Activated B cell treated with CpG ODN at 0.5 μM for 24 hours (primary cell): ENCODE measurements at regions not wholly inside any gene's neighbourhood (a gene's known extent, or its start where the extent isn't known, plus 50 kb on each side); places are given as distances from the start of the nearest gene placed in this dataset.

Source experiments
- ATAC-seq: fragments of 200-7000 bp; cut with Tn5 transposase; one replicate; pipeline ENCODE4 v1.10.0; 2021; ENCODE audit warnings: low read depth, mild to moderate bottlenecking, moderate library complexity
- CTCF ChIA-PET: fragments of 350-600 bp; sonication (Branson Sonifier 250); formaldehyde crosslinking; loops from one replicate; lab custom pipeline; 2021; ENCODE audit warnings: antibody characterized with exemption; lab: Charles Lee
- POLR2A ChIA-PET: fragments of 350-600 bp; sonication (Branson Sonifier 250); formaldehyde crosslinking; loops from one replicate; lab custom pipeline; 2021; ENCODE audit warnings: antibody characterized with exemption; lab: Charles Lee
- DNase-seq: peaks from one replicate; pipeline ENCODE4 v3.0.0; 2022
- H3K27ac Mint-ChIP-seq: one replicate; pipeline ENCODE4 v1.8.0; 2020; ENCODE audit warnings: mixed read lengths
- H3K27me3 Mint-ChIP-seq: one replicate; pipeline ENCODE4 v1.8.0; 2021; ENCODE audit warnings: mixed read lengths
- H3K36me3 Mint-ChIP-seq: one replicate; pipeline ENCODE4 v1.8.0; 2021; ENCODE audit warnings: low read depth, mixed read lengths
- H3K4me1 Mint-ChIP-seq: one replicate; pipeline ENCODE4 v1.8.0; 2021; ENCODE audit warnings: mixed read lengths
- H3K4me3 Mint-ChIP-seq: one replicate; pipeline ENCODE4 v1.8.0; 2020; ENCODE audit warnings: mild to moderate bottlenecking, mixed read lengths
- H3K9me3 Mint-ChIP-seq: one replicate; pipeline ENCODE4 v1.8.0; 2020; ENCODE audit warnings: mixed read lengths
- intact Hi-C: fragments of 100-400 bp; cut with micrococcal nuclease; formaldehyde crosslinking; loops from one replicate; pipeline ENCODE4 v1.15.1; 2024
- TF ChIP-seq, protein P1 (sequence below): fragments of 200-600 bp; IDR thresholded peaks from one replicate; pipeline ENCODE4 v1.8.0; 2022; ENCODE audit warnings: antibody characterized with exemption, mild to moderate bottlenecking

GRCh38 chr1:75673885-75674284, 50.6 kb upstream of the ACADM start:
- peaks cover 15% of the 10 kb centered on the region for H3K27me3 Mint-ChIP-seq
- TF ChIP-seq, protein P1, sequence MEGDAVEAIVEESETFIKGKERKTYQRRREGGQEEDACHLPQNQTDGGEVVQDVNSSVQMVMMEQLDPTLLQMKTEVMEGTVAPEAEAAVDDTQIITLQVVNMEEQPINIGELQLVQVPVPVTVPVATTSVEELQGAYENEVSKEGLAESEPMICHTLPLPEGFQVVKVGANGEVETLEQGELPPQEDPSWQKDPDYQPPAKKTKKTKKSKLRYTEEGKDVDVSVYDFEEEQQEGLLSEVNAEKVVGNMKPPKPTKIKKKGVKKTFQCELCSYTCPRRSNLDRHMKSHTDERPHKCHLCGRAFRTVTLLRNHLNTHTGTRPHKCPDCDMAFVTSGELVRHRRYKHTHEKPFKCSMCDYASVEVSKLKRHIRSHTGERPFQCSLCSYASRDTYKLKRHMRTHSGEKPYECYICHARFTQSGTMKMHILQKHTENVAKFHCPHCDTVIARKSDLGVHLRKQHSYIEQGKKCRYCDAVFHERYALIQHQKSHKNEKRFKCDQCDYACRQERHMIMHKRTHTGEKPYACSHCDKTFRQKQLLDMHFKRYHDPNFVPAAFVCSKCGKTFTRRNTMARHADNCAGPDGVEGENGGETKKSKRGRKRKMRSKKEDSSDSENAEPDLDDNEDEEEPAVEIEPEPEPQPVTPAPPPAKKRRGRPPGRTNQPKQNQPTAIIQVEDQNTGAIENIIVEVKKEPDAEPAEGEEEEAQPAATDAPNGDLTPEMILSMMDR, result no peak
- peaks cover 7% of the 10 kb centered on the region for H3K4me1 Mint-ChIP-seq
- H3K36me3 Mint-ChIP-seq, result no peaks in the 10 kb centered on the region
- DNase-seq, result no peak
- H3K9me3 Mint-ChIP-seq, result no peaks in the 10 kb centered on the region
- ChIA-PET POLR2A (no interaction called here), CTCF (interaction anchor here (0.7 kb wide), 1 partner anchor 1205 kb away, joined by 3 read pairs; no protein-coding TSS in a partner anchor)
- intact Hi-C loops, result no loop called here
- H3K4me3 Mint-ChIP-seq, result no peak overlapping the region
- ATAC-seq, result no peak
- no peak overlapping the region for H3K27ac Mint-ChIP-seq
